K562 (cell line): ENCODE measurements at regions not wholly inside any gene's neighbourhood (a gene's known extent, or its start where the extent isn't known, plus 50 kb on each side); places are given as distances from the start of the nearest gene placed in this dataset.

Source experiments
- CEBPB ChIP-seq: fragments of 450-650 bp; IDR thresholded peaks from 2 replicates; pipeline ENCODE4 v1.6.1; 2016; ENCODE audit warnings: missing genetic modification characterization, missing compliant biosample characterization
- CREM ChIP-seq: IDR thresholded peaks from 2 replicates; pipeline ENCODE4 v1.6.1; 2014; ENCODE audit warnings: antibody characterized with exemption, low read depth
- POLR2AphosphoS2 ChIP-seq: IDR thresholded peaks from 2 replicates; pipeline ENCODE4 v1.6.1; 2012; ENCODE audit warnings: low read length, improper control_type of control experiment
- RBFOX2 ChIP-seq: fragments of 200-400 bp; formaldehyde crosslinking; IDR thresholded peaks from 2 replicates; pipeline ENCODE4 v1.6.1; 2017; ENCODE audit warnings: low read depth, mild to moderate bottlenecking, low read length, moderate library complexity
- TRIM24 ChIP-seq, 2 experiments: fragments of 450-650 bp; IDR thresholded peaks; 2 replicates each; pipeline ENCODE4 v1.6.1; 2016

GRCh38 chr10:64468219-64468618 lies 947.0 kb downstream of the REEP3 start:
- TF ChIP-seq RBFOX2 (no peak), CEBPB (tag) (no peak), POLR2AphosphoS2 (no peak), CREM (no peak), TRIM24 (IDR thresholded peaks at IDR 0.05) (no peak)
